Caki2 (cell line): ENCODE measurements at regions not wholly inside any gene's neighbourhood (a gene's known extent, or its start where the extent isn't known, plus 50 kb on each side); places are given as distances from the start of the nearest gene placed in this dataset.

ENCODE experiments used
- DNase-seq: peaks from one replicate; pipeline ENCODE4 v3.0.0-alpha.2; 2015; ENCODE audit warnings: low read depth
- in situ Hi-C: cut with HindIII; loops from 2 replicates; pipeline ENCODE4 v1.10.0; 2016; ENCODE audit warnings: low sequenced_read_pairs, low pct_unique_long_range_greater_than_20kb, mixed read lengths

GRCh38 chr2:198966269-198966668 lies 491.5 kb downstream of the SATB2 start:
- in situ Hi-C loops: no loop called here

GRCh38 chr2:198961547-198961946 lies 496.2 kb downstream of the SATB2 start:
- in situ Hi-C loops: no loop called here
- no peak for DNase-seq

More at GRCh38 chr2:198966269-198966668, 491.5 kb downstream of the SATB2 start:
- DNase-seq: no peak

DNA sequence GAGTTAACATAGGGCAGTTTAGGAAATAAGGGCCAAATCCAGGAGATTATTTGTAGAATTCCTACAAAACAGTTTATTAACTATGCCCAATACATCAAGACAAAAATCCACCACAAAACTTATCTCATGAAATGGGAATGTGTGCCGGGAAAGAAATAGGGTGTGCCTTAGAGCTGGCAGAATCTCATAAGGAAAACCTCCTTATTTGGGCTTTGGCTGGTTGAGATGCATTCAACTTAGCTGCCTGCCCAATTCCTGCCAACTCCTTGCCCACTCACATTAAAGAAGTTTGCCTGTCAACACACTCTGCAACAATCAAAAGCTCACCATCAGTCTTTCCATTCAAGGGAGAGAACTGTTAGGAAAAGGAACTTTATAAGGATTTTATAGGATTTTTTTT lies 500.6 kb downstream of the SATB2 start:
- no peak for DNase-seq
- in situ Hi-C loops: no loop called here

GRCh38 chr2:198953328-198953727 lies 504.4 kb downstream of the SATB2 start:
- in situ Hi-C loops: no loop called here
- no peak for DNase-seq

- DNase-seq: no peak
- in situ Hi-C loops: no loop called here
Observed at GRCh38 chr2:198950803-198951202, 506.9 kb downstream of the SATB2 start.

- in situ Hi-C loops: no loop called here
- DNase-seq: no peak
Observed at GRCh38 chr2:198945496-198945895, 512.2 kb downstream of the SATB2 start.

DNA sequence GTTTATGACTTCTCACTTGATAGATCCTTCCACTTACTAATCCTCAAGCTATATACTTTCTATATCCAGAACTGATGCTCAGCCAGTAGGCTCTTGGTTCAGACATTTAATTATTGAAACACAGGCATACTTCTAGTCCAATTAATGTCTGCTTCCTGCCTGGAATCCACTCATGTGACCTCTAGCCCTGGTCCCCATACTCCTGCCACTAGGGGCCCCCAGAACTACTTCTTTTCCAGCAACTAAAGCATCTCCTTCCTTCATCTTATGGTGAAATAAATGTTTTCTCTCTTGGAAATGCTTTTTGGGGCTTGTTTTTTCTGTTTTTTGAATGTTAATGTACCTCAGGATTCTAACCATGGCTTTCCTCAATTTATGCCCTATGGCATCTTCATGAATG lies 527.6 kb downstream of the SATB2 start:
- no peak for DNase-seq
- in situ Hi-C loops: no loop called here

DNA sequence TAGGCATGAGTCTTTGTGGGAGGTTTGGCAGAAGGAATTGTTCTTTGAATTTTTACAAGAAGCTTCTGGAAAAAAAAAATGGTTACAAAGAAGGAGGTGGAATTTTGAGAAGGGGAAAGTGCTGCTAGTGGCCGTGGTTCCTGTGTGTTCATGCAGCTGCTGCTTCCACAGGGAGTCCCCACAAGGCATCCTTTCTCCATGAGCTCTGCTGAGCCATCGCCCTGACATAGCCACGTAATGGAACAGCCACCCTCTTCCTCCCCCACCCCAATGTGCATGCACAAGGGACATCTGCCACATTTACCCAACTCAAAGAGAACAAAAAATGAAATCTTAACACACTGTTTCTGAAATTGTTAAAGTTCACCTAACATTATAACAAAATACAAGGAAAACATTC lies 529.7 kb downstream of the SATB2 start:
- in situ Hi-C loops: no loop called here
- DNase-seq: no peak

DNA sequence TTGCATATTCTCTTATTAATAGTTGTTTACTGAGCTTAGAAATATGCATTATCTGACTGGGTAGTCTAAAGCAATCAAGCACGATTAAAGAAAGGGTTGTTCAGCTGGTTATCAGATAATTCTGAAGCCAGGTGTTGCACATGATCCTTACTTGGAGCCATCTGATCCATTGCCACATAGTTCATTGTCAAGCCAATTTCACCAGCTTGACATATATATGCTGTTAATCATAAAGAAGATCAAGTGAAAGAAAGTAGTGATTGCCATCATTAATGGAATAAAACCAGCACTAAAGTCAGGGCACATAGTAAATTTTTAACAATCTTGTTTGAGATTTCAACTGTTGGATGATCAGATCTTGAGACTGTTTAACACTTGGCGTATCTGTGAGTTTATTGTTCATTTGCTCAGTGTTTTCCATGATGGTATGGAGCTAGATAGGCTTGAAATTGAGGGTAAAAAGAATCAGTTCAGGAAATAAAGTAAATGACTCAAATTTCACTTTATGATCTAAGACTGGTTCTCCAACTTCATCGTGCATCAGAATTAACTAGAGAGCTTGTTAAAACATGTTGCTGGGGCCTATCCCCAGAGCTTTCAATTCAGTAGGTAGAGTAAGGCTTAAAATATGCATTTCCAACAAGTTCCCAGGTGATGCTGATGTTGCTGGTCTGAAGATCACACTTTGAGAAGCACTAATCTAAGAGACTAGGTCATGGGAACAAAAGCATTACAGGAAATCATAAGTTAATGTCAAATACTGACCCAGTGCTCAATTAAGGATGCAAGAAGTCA lies 539.6 kb downstream of the SATB2 start:
- in situ Hi-C loops: no loop called here
- DNase-seq: no peak

DNA sequence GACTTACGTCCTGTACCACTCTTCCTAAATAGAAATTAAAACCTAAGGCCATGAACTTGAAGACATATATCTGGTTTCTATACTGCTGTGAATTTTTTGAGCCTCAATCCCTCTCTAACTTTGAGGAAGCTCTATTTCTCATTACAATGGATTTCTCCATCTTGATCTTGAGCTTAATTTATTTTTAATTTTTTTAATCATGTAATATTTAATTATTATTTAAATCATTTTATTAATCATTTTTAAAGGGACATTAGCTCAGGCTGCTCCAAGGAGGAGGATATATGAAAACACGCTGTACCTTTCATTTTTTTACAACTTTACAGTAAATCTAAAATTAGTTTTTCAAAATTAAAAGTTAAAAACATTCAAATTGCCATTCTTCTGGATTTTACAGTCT lies 540.5 kb downstream of the SATB2 start:
- in situ Hi-C loops: no loop called here
- DNase-seq: no peak

- in situ Hi-C loops: no loop called here
- DNase-seq: no peak
Observed at GRCh38 chr2:198916548-198917080, 541.1 kb downstream of the SATB2 start.

DNA sequence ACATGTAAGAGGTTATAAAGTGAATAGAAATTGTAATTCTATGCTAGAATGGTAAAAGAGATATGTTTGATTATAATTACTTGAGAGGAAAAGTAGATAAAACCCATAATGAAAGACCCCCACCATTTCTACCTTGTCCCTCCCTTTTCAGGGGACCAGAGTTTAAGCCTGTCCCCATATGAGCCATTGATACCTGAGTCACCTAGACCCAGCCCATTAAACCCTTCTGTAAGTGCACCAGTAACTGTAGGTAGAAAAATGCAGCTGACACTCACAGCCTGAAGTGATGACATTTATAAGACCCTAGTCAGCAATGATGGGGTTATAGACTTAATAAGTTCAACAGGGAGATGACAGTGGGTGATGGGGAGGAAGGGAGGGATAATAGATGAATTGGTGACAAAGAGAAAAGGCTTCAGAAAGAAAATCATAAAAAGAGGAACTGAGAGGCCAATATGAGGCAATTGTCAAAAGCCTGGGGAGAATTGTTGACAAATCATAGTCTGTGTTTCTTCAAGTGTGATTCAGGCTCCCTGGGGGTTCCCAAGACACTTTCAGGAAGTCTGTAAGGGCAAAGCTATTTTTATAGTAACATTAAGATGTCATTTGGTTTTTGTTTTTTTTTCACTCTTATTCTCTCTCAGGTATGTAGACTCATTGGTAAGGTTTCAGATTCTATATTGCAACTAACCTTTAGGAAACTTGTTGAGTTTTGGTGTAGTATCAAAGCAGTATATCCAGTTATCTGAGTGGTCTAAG lies 544.2 kb downstream of the SATB2 start:
- no peak for DNase-seq
- in situ Hi-C loops: no loop called here

DNA sequence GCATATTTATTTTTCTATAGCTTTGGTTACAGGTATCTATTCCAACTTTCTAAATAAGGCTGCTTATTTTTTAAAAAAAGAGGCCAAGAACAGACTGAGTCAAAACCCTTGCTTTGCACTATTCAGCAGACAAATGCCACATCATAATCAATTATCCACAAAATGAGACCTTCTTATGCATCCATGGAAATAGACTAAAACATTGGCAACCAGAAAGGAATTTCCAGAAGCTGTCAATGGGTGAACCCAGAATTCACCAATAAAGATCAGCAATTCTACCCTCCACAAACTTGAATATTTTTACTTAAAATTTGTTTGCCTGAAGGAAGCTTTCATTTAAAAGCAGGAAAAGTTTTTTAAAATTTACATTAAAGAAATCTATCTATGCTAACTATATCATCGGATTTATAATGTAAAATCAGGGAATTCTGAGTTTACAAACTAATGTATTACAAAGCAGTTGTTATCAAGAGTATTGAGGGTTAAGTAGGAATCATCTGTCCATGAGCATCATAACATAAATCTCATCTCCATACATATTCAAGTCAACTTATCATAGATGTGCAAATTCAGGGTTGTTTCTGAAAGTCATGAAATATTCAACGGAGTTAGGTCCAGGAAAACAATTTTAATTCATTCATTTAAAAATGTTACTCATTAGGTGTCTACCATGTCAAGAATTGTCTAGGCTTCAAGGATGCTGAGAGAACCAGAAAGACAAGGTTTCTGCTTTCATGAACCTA lies 548.0 kb downstream of the SATB2 start:
- in situ Hi-C loops: no loop called here
- DNase-seq: no peak

DNA sequence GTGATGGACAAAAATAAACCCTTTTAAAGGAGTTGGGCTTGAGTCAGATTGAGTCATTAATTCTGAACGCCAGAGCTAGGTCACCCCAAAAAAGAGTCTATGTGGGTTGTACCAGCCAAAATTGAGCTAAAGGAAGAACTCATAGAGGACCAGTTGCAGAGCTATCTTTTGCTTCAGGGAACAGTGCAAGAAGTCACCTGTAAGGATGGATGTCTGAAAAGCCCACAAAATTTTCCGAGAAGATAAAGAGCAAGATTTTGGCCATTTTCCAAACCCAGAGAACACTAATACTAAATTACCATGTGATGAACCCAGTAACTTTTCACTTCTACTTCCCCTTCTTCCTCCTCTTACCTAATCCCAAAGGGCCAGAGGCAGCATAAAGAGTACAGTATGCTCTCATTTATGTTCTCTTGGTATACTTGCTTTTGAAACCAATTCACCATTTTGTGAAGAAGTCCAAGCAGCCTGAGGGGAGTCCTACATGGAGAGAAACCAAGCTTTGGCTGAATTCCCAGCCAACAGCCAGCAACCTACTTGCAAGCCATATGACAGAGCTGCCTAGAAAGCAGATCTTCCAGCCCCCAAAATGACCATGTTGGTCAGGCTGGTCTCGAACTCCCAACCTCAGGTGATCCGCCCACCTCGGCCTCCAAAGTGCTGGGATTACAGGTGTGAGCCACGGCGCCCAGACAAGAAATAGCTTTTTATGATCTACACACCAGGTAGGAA lies 551.7 kb downstream of the SATB2 start:
- in situ Hi-C loops: no loop called here

GRCh38 chr2:198901894-198902293 lies 555.8 kb downstream of the SATB2 start:
- in situ Hi-C loops: no loop called here

More for the DNA sequence above, 551.7 kb downstream of the SATB2 start:
- DNase-seq: no peak

DNA sequence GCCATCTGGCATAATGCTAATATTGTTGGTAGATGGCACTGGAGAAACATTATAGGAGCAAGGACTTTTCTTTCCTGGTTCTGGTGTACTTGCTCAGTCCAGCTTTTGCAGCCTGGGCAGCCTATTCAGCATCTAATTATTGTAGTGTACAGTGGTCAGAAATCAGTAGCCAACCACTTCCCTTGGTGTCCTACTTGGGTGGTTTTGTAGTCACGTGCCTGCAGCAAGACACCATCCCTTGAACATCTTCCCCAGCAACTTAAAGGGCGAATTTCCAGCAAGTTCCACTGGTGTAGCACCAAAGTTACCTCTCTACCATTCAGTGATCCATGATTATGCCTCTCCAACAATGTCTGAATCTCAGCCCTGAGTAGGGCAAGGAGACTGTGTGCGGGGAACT lies 557.6 kb downstream of the SATB2 start:
- in situ Hi-C loops: no loop called here
- no peak for DNase-seq

More at GRCh38 chr2:198901894-198902293, 555.8 kb downstream of the SATB2 start:
- no peak for DNase-seq

- DNase-seq: no peak
- in situ Hi-C loops: no loop called here
Observed at GRCh38 chr2:198890490-198890889, 567.2 kb downstream of the SATB2 start.

GRCh38 chr2:198883604-198884003 lies 574.1 kb downstream of the SATB2 start:
- DNase-seq: no peak
- in situ Hi-C loops: no loop called here
